Fibroblast of gingiva (primary cell): ENCODE measurements at regions not wholly inside any gene's neighbourhood (a gene's known extent, or its start where the extent isn't known, plus 50 kb on each side); places are given as distances from the start of the nearest gene placed in this dataset.
A peak's percentile ranks its signal among the peaks of the same experiment; 100 is the strongest.
"Not testable (repeated sequence)": the region's sequence is repeated elsewhere in the genome, so short reads cannot be mapped to it uniquely, and the experiment has no call there.

ENCODE experiments used
- DNase-seq: peaks from one replicate; pipeline ENCODE4 v3.0.0-alpha.2; 2011; ENCODE audit warnings: low read depth

GRCh38 chr4:9604031-9604892 lies 160.0 kb downstream of the DEFB131A start:
- DNase-seq, result not testable (repeated sequence)

- not testable (repeated sequence) for DNase-seq
These were observed 160.6 kb downstream of the DEFB131A start for GRCh38 chr4:9604893-9605190.

DNA sequence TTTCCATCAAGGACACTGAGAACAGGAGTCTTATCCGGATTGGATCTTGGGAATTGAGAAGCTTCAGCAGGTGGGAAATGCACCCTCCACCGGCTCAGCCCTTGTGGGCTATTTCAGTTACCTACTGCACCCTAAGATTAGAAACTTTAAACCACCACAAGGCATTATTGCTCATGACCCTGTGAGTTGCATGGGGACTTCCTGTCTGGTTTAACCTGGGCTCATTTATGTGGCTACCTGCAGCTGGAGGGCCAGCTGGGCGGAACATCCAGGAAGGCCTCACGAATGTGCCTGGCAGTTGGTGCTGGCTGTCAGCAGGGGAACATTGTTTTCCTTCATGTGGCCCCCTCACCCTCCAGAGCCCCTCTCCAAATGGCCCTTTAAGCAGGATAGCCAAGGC lies 164.1 kb downstream of the DEFB131A start:
- no peak for DNase-seq

GRCh38 chr4:9610321-9610720 lies 166.1 kb downstream of the DEFB131A start:
- not testable (repeated sequence) for DNase-seq

GRCh38 chr4:9611101-9611500 lies 166.9 kb downstream of the DEFB131A start:
- no peak for DNase-seq

GRCh38 chr4:9636411-9636810 lies 145.0 kb upstream of the DRD5 start:
- not testable (repeated sequence) for DNase-seq

GRCh38 chr4:9659678-9660077 lies 121.8 kb upstream of the DRD5 start:
- DNase-seq, result not testable (repeated sequence)

DNA sequence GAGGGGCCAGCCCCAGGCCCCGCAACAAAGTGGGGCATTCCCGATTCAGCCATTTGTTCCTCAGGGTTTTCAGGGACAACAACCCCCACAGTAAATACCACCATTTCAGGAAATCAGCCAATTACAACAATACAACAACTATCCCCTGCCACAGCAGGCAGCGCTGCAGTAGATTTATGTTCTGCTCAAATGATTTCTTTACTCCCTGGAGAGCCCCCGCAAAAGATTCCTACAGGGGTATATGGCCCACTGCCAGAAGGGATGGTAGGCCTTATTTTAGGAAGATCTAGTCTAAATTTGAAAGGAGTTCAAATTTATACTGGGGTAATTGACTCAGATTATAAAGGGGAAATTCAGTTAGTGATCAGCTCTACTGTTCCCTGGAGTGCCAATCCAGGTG lies 120.5 kb upstream of the DRD5 start:
- DNase-seq, result not testable (repeated sequence)

- DNase-seq, result not testable (repeated sequence)
These were observed 110.7 kb upstream of the DRD5 start for GRCh38 chr4:9670725-9671124.

DNA sequence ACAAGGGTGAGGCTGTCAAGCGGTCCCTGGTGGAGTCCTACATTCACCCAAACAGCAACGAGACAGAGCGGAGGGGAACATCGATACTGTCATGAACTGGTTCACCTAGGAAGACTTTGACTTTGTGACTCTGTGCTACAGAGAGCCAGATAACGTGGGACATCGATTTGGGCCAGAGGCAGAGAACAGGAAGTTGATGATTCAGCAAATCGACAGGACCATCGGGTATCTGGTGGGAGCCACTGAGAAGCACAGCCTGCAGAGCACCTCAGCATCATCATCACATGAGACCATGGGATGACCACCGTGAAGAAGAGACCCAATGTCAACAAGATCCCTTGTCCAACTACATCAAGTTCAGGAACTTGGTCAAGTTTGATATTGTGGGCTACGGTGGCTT lies 104.1 kb upstream of the DRD5 start:
- not testable (repeated sequence) for DNase-seq

GRCh38 chr4:9679704-9680478 lies 101.5 kb upstream of the DRD5 start:
- DNase-seq, result no peak

GRCh38 chr4:9683174-9683573 lies 98.3 kb upstream of the DRD5 start:
- DNase-seq, result not testable (repeated sequence)

GRCh38 chr4:9685016-9685415 lies 96.4 kb upstream of the DRD5 start:
- not testable (repeated sequence) for DNase-seq

DNA sequence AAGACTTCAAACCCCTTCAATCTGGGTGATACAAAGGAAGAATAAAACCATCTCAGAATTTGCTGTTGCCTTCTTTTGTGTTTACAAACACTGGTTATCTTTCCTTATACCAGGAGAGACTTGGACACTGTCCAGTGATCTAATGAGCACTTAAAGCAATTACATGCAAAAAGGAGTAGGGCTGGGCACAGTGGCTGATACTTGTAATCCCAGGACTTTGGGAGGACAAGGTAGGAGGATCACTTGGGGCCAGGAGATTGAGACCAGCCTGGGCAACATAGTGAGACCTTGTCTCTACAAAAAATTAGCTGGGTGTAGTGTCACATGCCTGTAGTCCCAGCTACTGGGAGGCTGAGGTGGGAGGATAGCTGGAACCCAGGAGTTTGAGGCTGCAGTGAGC lies 95.7 kb upstream of the DRD5 start:
- DNase-seq, result no peak

- DNase-seq, result not testable (repeated sequence)
These were observed 90.7 kb upstream of the DRD5 start for GRCh38 chr4:9690636-9691237.

GRCh38 chr4:9691238-9692065 lies 90.0 kb upstream of the DRD5 start:
- peak; percentile 63 for DNase-seq

GRCh38 chr4:9692791-9693491 lies 88.5 kb upstream of the DRD5 start:
- not testable (repeated sequence) for DNase-seq

DNA sequence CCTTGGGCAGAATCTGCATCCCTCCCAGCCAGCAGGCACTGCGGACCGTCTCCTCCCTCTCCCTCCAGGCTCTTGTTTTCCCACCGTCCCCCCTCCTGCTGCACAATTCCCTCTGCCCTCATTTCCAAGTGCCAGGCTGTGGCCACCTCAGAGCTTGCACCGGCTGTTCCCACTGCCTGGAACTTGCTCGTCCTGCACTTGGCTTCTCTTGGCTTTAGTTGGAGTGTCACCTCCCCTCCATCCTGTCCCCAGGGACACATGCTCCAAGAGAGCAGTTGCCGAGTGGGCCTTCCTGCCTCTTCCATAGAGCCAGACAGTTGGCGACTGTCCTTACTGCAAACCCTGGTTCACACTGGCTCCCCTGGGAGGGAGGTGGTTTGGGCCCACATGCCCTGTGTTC lies 87.0 kb upstream of the DRD5 start:
- not testable (repeated sequence) for DNase-seq

DNA sequence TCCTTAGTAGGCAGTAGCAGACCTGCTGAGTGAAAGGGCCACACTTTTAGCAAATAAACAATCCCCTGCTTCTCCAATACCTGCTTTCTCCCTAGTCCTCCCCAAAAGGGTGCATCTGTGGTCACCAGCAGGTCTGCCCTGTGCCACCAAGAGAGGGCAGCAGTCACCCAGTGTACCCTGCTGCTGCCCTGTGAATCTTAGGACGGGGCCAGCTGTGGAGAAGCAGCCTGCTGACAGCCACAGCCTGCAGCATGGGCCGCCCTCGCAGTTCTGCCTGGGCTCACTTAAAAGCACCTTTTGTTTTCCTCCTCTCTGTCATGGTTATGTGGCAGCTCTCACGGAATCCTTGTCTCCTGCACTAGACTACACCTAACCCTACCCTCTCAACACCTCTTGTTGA lies 85.4 kb upstream of the DRD5 start:
- not testable (repeated sequence) for DNase-seq

GRCh38 chr4:9696561-9696960 lies 84.9 kb upstream of the DRD5 start:
- DNase-seq, result not testable (repeated sequence)

DNA sequence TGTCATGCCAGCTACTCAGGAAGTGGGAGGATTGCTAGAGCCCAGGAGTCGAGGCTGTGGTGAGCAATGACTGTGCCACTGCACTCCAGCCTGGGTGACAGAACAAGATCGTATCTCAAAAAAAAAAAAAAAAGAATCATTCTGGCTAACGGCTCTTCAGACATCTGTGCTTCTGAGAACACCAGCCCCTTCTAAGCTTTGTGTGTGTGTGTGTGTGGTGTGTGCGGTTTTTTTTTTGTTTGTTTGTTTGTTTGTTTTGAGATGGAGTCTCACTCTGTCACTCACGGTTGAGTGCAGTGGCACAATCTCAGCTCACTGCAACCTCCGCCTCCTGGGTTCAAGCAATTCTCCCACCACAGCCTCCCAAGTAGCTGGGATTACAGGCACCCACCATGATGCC lies 79.4 kb upstream of the DRD5 start:
- not testable (repeated sequence) for DNase-seq
